ENCODE measurements at regions not wholly inside any gene's neighbourhood (a gene's known extent, or its start where the extent isn't known, plus 50 kb on each side); places are given as distances from the start of the nearest gene placed in this dataset.

DNA sequence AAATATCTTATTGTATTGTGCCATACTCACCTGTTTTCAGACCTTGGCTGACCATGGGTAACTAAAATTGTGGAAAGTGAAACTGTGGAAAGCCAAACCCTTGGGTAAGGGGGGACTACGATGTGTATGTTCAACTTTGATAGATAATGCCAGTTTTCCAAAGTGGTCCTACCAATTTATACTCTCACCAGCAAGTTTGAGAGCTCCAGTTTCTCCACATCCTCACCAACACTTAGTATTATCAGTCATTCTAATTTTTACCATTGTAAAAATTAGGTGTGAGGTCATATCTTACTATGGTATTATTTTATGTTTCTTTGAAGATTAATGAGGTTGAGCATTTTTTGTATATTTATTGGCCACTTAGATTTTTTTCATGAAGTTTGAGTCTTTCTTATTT lies 346.9 kb upstream of the PODXL start:
- H3K27me3 ChIP-seq (ENCODE audit: control insufficient read depth, low read length), result no peaks in the 10 kb centered on the region

DNA sequence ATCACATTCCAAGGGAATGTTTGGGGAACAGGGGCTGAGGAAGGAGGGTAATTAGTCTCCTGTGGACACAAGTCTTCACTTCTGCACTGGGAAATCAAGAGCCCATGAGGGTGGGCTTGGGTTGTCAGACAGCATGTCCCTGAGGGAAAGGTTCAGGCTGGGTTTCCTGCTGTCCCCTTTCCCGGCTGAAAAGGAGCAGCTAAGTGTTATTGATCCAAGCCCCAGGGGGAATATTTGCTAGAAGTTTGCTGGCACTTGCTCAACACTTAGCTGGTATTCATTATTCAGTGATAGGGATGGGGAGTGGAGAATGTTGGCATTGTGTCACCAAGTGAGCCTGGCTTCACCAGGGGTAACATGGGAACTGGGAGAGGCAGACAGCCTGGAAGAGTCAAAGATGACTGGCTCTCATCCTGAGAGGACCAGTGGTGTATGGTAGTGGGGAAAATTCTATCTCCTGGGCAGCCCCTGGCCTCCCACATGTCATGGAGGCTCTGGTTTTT lies 344.4 kb upstream of the PODXL start:
- no peak for TF ChIP-seq EZH2phosphoT487 (IDR thresholded peaks at IDR 0.05; ENCODE audit: borderline replicate concordance, low read length)
- TF ChIP-seq, protein P1, sequence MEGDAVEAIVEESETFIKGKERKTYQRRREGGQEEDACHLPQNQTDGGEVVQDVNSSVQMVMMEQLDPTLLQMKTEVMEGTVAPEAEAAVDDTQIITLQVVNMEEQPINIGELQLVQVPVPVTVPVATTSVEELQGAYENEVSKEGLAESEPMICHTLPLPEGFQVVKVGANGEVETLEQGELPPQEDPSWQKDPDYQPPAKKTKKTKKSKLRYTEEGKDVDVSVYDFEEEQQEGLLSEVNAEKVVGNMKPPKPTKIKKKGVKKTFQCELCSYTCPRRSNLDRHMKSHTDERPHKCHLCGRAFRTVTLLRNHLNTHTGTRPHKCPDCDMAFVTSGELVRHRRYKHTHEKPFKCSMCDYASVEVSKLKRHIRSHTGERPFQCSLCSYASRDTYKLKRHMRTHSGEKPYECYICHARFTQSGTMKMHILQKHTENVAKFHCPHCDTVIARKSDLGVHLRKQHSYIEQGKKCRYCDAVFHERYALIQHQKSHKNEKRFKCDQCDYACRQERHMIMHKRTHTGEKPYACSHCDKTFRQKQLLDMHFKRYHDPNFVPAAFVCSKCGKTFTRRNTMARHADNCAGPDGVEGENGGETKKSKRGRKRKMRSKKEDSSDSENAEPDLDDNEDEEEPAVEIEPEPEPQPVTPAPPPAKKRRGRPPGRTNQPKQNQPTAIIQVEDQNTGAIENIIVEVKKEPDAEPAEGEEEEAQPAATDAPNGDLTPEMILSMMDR (IDR thresholded peaks at IDR 0.05; ENCODE audit: low read depth, low read length, poor library complexity, severe bottlenecking), result no peak
- no peaks in the 10 kb centered on the region for H3K79me2 ChIP-seq (ENCODE audit: control insufficient read depth, low read length)
- no peak overlapping the region for H3K4me3 ChIP-seq (ENCODE audit: low read length)
- no peaks in the 10 kb centered on the region for H3K36me3 ChIP-seq (ENCODE audit: control insufficient read depth, low read length)
- peaks cover 3% of the 10 kb centered on the region; the same call in 1 of the 2 replicates for H3K9me3 ChIP-seq (ENCODE audit: control insufficient read depth, insufficient read depth, low read length)
- H4K20me1 ChIP-seq (ENCODE audit: control insufficient read depth, insufficient read depth, low read depth, low read length), result no peaks in the 10 kb centered on the region
- H3K4me2 ChIP-seq (ENCODE audit: low read length), result no peak overlapping the region
- H3K9me2 ChIP-seq (replicated peaks; ENCODE audit: control insufficient read depth, low read length), result no peaks in the 10 kb centered on the region
- no peak overlapping the region for H3K27ac ChIP-seq (ENCODE audit: low read depth, low read length)
- H3K4me1 ChIP-seq (ENCODE audit: control insufficient read depth, low read length), result no peaks in the 10 kb centered on the region
- H3K27me3 ChIP-seq (ENCODE audit: control insufficient read depth, low read length), result no peaks in the 10 kb centered on the region
- H3F3A ChIP-seq (ENCODE audit: control insufficient read depth, insufficient read depth), result no peaks in the 10 kb centered on the region

More for the DNA sequence above, 346.9 kb upstream of the PODXL start:
- Histone ChIP-seq H3K4me3 (ENCODE audit: low read length) (no peak overlapping the region), H3F3A (ENCODE audit: control insufficient read depth, insufficient read depth) (no peaks in the 10 kb centered on the region), H3K36me3 (ENCODE audit: control insufficient read depth, low read length) (no peaks in the 10 kb centered on the region), H3K4me1 (ENCODE audit: control insufficient read depth, low read length) (no peaks in the 10 kb centered on the region), H3K27ac (ENCODE audit: low read depth, low read length) (no peak overlapping the region), H3K9me2 (replicated peaks; ENCODE audit: control insufficient read depth, low read length) (no peaks in the 10 kb centered on the region), H3K9me3 (ENCODE audit: control insufficient read depth, insufficient read depth, low read length) (peaks cover 3% of the 10 kb centered on the region; the same call in 1 of the 2 replicates), H4K20me1 (ENCODE audit: control insufficient read depth, insufficient read depth, low read depth, low read length) (no peaks in the 10 kb centered on the region), H3K79me2 (ENCODE audit: control insufficient read depth, low read length) (no peaks in the 10 kb centered on the region), H3K4me2 (ENCODE audit: low read length) (no peak overlapping the region)
- TF ChIP-seq, protein P1 (IDR thresholded peaks at IDR 0.05; ENCODE audit: low read depth, low read length, poor library complexity, severe bottlenecking), result no peak
- no peak for TF ChIP-seq EZH2phosphoT487 (IDR thresholded peaks at IDR 0.05; ENCODE audit: borderline replicate concordance, low read length)

DNA sequence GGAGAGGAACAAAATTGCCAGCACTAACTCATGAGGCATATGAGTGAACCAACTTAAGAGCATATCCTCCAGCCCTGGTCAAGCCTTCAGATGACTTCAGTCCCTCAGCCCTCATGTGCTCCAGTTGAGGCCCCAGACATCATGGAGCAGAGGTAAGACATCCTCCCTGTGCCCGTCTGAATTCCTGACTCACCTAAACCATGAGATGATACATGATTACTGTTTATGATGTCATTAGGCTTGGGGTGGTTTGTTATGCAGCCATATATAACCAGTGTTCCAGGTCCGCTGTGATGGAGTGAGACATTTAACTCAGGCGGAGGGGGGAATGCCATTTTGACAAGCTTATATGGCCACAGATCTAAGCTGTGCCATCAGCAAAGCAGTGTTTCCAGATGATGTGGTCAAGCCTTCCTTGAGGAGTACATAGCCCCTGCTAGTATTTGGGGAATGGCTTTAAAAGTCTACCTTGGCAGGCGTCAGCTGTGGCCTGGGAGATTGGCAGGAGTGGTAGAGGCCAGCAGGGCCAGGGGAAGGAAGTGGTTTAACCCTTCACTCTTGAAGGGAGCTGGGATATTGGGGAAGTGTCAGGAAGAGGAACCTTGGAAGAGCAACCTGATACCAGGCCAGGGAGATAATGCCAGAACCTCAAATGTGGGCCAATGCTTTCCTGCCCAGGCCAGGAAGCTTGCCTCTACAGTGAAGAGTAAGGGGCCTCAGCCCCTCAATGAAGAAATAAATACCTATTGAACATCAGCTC lies 343.0 kb upstream of the PODXL start:
- no peak overlapping the region for H3K27ac ChIP-seq (ENCODE audit: low read depth, low read length)
- no peak overlapping the region for H3K4me2 ChIP-seq (ENCODE audit: low read length)
- H3K9me3 ChIP-seq (ENCODE audit: control insufficient read depth, insufficient read depth, low read length), result peaks cover 3% of the 10 kb centered on the region; the same call in 1 of the 2 replicates
- H3K36me3 ChIP-seq (ENCODE audit: control insufficient read depth, low read length), result no peaks in the 10 kb centered on the region
- no peaks in the 10 kb centered on the region for H3K79me2 ChIP-seq (ENCODE audit: control insufficient read depth, low read length)
- H3K9me2 ChIP-seq (replicated peaks; ENCODE audit: control insufficient read depth, low read length), result no peaks in the 10 kb centered on the region
- H4K20me1 ChIP-seq (ENCODE audit: control insufficient read depth, insufficient read depth, low read depth, low read length), result no peaks in the 10 kb centered on the region
- H3F3A ChIP-seq (ENCODE audit: control insufficient read depth, insufficient read depth), result no peaks in the 10 kb centered on the region
- no peak overlapping the region for H3K4me3 ChIP-seq (ENCODE audit: low read length)
- H3K27me3 ChIP-seq (ENCODE audit: control insufficient read depth, low read length), result no peaks in the 10 kb centered on the region
- TF ChIP-seq, protein P1 (IDR thresholded peaks at IDR 0.05; ENCODE audit: low read depth, low read length, poor library complexity, severe bottlenecking), result no peak
- no peaks in the 10 kb centered on the region for H3K4me1 ChIP-seq (ENCODE audit: control insufficient read depth, low read length)
